ENCODE measurements at regions not wholly inside any gene's neighbourhood (a gene's known extent, or its start where the extent isn't known, plus 50 kb on each side); places are given as distances from the start of the nearest gene placed in this dataset.
"Not testable (repeated sequence)": the region's sequence is repeated elsewhere in the genome, so short reads cannot be mapped to it uniquely, and the experiment has no call there.

GRCh38 chr9:15372455-15372854 lies 50.2 kb upstream of the SNAPC3 start:
- DNase-seq (ENCODE audit: low read depth in 2 of 3, low spot score in 1 of 3), result no peak

GRCh38 chr9:15371448-15371845 lies 51.2 kb upstream of the SNAPC3 start:
- no peak for DNase-seq (ENCODE audit: low read depth in 2 of 3, low spot score in 1 of 3)

DNA sequence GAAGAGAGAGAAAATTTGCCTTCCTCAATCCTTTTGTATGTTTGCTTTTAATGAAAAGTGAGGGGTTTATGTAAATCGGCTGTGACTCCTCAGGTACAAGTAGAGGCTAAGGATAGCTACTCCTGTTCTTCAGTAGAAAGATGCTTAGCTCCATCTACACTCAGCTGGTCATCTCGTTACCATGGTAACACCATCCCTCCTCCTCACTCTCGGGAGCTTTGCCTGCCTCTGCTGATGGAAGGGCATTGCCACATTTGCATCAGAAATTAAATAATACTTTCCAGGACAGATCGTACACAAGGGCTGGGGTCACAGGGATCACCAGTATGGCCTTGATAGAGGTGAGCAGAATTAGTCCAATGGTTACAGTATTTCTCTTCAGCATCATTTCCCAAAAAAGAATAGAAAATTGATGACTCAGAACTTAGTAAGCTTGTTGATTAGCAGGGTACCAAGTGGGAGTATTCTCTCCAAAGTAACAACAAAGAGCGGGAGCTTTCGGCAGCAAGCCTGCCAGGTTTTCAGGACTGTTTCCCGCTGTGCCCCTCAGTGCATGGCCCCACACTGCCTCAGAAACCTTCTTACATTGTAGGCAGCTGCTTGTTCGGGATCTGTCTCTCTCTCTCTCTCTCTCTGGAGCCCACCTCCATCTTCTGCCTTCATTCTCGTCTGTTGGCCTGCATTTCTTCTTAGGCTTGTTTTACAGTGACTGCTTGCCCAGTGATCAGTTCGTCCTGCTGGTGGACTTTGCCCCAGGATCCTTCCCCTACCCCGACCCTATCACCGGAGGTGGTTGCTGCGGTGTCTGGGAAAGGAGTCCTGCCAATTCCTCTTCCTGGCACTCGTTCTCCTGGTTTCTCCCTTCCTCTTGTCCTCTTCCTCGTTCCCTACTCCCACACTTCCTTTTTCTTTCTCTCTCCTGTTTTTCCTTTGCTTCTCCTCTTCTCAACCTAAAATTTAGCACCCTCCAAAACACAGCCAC lies 51.9 kb upstream of the SNAPC3 start:
- DNase-seq (ENCODE audit: low read depth in 2 of 3, low spot score in 1 of 3), result no peak

GRCh38 chr9:15369871-15370270 lies 52.8 kb upstream of the SNAPC3 start:
- DNase-seq (ENCODE audit: low read depth in 2 of 3, low spot score in 1 of 3), result no peak

DNA sequence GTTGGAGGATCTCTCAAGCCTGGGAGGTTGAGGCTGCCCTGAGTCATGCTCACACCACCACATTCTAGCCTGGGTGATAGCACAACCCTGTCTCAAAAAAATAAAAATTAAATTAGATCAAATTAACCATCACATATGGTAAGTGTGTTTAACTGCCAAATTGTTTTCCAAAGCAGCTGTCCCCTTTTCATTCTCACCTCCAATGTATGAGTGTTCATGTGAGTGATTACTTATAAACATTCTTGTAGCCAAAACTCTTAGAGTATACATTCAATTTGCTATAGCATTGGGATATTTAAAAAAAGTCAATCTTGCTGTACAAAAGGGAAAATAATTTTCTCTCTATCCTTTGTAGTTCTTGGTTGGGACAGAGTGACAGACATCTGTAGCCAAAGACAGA lies 53.4 kb upstream of the SNAPC3 start:
- DNase-seq (ENCODE audit: low read depth in 2 of 3, low spot score in 1 of 3), result no peak

- not testable (repeated sequence) for DNase-seq (ENCODE audit: low read depth in 2 of 3, low spot score in 1 of 3)
Measured at GRCh38 chr9:15364975-15365553, 57.6 kb upstream of the SNAPC3 start.

DNA sequence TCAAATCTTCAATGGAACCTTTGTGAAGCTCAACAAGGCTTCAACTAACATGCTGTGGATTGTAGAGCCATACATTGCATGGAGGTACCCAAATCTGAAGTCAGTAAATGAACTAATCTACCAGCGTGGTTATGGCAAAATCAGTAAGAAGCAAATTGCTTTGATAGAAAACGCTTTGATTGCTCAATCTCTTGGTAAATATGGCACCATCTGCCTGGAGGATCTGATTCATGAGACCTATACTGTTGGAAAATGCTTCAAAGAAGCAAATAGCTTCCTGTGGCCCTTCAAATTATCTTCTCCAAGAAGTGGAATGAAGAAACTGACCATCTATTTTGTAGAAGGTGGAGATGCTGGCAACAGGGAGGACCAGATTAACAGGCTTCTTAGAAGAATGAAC lies 54.7 kb upstream of the TTC39B start:
- no peak for DNase-seq (ENCODE audit: low read depth in 2 of 3, low spot score in 1 of 3)

GRCh38 chr9:15357050-15357653 lies 50.1 kb upstream of the TTC39B start:
- DNase-seq (ENCODE audit: low read depth in 2 of 3, low spot score in 1 of 3), result peak in 2 of 3 donors; percentile 27 to 30

Data from stimulated activated CD4-positive, alpha-beta T cell treated with anti-CD3 and anti-CD28 coated beads, Interleukin-12 subunit alpha, Interleukin-12 subunit beta, amount 100 ng/mL, for 48 hours (primary cell).